HG02840 (cell line): ENCODE measurements at regions not wholly inside any gene's neighbourhood (a gene's known extent, or its start where the extent isn't known, plus 50 kb on each side); places are given as distances from the start of the nearest gene placed in this dataset.

Experiments used
- ATAC-seq: cut with Tn5 transposase; IDR thresholded peaks from one replicate; pipeline ENCODE4 v1.9.1; 2021; ENCODE audit warnings: mild to moderate bottlenecking, moderate library complexity, moderate number of reproducible peaks; ENCODE audit not compliant: unreplicated experiment, low FRiP score

DNA sequence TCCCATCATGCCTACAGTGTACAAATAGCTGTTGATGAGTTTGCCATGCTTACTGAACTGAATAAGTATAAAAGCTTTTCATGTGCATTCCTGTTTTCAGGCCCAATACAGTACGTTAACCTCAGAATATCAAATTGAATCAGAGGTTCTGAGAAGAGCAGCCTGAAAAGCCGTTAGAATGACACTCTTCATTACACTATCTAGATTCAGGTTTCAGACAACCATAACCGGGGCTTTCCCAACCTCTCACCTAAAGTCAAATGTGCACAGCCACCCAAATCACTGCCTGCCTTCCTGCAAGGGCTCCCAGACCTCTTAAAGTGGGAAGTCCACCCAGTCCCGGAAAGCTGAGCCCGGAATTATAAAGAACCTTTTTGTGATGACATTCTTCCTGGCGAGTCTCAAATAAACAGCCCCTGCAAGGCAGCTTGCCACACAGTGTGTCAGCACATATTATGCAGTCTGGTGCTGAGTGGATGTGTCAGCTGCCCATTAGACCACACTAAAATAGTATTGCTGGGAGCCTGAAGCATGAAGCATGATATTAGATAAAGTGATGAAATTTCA lies 245.8 kb downstream of the TLE4 start:
- peak; percentile 95 for ATAC-seq

DNA sequence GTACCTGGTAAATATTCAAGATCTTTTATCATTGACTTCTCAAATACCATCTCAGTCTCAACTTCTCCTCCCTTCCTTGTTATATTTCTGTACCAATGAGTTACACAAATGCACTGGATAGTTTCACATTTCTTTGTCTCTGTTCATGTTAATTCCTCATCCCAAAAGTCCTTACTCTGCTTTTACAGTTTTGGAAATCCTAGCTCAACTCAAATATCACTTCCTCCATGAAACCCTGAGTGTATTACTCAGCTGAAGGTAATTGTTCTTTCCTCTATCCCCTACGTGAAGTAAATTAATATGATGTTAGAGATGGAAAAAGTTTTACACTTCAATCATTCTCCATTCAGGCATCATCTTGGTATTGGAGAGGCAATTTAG lies 241.5 kb downstream of the TLE4 start:
- ATAC-seq, result no peak

DNA sequence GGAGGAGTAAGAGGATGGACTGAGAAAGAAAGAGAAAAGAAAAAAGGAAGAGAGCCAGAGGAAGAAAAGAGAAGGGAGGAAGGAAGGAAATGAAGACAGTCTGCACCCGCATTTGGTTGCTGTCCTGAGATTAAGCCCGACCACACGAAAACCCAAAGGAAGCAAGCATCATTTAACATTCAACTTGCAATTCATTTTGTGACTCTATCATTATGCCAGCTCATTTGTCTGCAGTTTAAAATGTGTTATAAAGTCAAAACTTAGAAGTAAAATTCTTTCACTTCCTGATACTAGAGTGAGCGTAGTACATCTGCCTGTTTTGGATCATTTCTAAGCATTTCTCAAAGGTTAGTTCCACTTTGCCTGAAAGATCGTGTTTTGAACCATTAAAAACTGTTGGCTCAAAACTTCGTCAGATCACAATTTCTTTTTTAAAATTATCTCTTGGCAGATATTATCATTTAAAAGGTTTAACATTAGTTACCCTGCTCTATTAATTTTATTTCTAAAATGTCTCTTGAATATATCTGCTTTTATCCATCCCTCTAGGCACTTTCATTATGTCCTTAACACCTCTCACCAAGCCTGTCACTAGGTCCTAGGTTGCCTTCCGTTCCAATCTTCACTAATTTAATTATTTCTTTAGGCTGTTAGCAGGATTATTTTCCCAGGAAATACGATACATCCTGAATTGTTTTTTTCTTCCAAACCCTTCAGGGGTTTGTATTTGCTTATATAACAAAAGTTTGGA lies 240.9 kb downstream of the TLE4 start:
- peak; percentile 73 for ATAC-seq

DNA sequence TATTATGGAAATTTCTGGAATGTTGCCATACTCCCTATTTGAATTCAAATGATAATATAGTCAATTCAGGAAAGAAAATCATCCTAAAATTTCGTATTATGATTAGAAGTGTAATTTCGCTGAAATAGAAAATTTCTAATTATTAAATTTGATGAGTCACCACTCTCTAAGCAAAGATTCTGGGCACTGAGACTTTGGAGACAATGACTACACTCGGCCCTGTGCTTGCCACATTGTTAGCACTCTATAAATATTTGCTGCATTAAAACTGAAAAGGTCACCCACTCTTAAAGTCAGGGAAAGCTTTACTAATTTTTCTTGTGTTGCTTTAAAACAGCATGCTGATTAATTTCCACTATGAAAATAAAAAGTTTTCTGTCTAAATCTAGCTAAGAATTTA lies 240.3 kb downstream of the TLE4 start:
- ATAC-seq, result no peak

DNA sequence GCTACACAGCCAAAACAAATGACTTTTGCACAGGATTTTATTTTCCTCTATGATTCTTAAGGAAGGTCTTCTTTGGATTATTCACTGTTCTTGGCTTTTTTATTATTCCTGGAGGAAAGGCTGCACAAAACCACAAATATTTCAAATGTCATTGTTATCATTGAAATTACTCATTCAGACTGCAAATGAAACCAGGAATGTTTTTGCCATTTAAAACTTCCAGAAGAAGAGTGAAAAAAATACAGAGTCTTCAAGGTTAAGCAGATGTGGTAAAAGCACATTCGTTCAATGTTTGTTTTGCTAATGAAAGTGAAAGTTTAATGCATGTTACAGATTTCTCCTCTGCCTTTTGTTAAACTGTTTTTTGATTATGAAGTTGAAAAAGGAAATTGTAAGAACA lies 238.2 kb downstream of the TLE4 start:
- no peak for ATAC-seq

DNA sequence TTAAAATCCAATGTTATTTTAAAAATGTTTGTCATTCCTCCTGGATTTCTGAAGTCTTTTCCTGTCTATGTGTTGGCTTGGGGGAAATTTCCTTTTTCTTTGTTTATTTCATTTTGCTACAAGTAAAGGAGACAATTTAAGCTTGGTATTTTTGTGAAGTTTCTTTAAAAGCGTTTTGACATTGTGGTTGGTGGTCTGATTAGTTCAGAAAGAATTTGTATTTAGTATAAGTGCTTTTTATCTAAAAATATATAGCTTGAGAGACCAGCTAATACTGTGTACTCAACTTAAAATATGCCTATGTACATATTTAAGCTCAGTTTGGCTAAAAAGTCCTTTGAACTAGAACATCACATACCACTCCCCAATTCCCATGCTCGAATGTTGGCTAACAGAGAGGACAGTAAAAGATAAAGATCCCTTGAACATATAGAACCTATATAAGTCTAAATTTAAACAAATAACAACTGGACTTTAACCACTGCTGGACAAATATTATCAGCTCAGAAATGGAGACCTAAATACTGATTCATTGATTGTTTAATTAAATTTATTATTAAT lies 237.6 kb downstream of the TLE4 start:
- ATAC-seq, result no peak

DNA sequence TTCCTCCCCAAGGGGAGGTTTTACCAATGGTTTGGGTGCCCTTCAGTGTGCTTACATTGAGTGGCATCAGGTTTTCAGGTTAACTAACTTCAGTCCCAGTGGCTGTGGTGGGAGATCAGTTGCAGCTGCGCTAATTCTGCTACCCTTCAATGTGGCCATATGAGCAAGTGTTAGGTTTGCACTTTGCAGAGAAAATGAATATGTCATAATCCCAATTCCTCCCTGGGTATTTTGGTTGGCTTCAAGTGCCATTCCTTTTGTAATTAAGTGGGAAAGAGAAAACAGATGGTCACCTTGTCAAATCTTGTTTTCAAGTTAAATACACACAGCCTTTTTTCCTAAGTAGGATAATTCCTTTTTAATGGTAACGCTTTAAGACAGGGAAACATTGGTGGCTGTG lies 236.2 kb downstream of the TLE4 start:
- no peak for ATAC-seq

DNA sequence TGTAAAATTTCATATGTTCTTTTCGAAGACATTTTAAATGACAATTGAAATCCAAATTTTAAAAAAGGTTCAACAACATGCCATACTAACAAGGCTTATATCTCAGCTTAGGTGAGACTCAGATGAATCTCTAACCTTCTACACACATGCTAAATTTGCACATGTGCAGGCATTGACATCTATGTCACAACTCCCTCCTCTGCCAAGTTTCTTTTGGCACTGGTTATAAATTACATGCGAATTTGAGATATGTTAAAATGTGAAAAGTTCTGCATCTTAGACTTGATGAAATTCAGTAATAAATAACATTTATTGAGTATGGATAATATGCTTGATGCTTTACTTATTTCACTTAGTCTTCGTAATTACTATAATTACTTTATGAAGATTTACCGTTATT lies 234.3 kb downstream of the TLE4 start:
- ATAC-seq, result no peak

DNA sequence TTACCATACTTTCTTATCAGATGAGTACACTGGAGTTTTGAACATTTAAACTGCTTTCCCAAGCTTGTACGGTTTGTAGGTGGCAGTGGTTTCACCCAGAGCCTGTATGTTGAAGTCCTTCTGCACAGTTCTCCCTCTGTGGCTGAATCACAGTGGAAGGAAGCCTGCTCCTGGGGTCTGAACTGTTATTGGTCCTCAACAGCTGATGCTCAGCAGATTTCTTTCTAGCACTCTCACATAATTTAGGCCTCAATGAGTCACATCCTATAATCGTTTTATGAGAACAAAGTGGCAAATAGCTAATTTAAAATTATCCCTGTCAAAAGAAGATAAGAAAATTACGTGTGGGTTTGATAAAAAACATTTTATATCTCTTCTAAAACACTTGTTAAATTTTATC lies 229.7 kb downstream of the TLE4 start:
- no peak for ATAC-seq

DNA sequence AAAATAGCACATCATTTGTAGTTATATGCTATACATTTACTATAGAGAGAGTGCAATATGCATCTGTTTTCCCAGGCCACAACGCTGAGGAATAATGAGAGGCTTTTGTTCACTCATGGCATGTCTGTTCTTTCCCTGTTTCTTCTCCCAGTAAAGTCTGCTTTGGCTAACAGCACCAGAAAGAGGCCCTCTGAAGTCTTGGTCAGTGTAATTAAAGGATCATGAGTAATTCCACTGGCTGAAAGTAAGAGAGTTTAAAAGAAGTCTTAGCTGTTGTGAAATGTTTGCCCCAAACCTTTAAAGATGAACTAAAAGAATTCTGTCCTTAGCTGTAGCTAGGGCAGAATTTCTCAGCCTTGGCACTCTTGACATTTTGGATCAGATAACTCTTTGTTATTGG lies 228.8 kb downstream of the TLE4 start:
- ATAC-seq, result no peak

DNA sequence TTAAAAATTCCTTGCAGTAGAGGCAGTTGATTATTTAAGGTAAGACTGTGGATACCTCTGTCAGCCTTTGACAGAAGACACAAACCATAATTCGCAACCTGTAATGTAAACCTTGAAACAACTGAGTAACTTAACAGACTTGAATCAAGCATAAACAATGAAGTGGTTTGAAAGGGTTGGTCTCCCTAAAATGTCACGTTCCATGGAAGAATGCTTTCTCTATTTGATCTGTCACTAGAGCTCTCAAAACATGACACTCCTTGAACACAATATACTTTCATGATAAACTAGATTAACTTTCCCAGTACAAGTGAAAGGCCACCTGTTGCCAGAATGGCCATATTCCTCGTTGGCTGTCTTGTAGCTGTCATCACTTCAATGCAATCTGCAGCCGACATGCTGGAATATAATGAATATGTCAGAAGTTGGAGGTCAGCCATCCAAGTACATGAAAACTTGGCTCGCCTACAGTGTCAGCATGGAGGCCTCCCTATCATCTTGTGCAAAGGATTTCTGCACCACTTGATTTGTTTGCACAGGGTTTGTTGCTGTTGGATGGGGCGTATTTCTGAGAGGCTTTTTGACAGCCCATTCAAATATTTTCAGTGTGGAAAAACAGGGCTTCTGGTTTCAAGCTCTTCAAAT lies 228.0 kb downstream of the TLE4 start:
- no peak for ATAC-seq

DNA sequence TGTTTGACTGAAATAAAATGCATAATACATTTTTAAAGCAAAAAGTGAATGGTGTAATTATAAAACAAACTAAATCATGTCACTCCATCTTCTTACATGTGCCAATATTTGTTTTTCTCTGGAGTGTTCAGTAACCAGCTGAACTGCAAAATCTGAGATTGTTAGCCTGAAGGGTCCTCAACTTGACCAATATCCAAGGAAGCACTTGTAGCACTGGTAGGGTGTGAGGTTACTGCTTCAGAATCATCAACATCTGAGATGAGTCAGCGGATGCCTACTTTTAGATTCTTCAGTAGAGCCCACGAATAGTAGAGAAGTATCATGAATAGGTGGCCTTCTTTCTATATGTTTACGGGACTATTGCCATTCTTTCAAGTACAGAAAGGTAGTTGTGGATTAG lies 226.7 kb downstream of the TLE4 start:
- ATAC-seq, result no peak

DNA sequence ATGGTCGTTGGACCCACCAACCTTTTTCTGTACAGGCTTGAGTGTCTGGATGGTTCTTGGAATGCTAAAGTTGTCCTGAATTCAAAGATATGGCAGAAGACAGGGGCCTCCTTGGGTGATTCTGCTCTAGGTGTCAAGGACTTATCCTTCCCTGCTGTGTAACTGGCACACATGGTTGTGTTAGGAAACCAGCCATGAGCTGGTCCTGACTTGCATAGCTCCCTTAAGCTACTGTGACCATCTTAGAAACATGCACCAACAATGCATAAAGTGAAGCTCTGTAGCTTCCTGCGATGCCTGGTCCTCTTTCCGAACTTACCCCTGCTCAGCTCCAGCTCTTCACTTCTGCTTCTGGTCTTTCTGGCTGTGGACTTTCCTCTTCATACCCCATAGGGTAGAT lies 224.6 kb downstream of the TLE4 start:
- ATAC-seq, result no peak

DNA sequence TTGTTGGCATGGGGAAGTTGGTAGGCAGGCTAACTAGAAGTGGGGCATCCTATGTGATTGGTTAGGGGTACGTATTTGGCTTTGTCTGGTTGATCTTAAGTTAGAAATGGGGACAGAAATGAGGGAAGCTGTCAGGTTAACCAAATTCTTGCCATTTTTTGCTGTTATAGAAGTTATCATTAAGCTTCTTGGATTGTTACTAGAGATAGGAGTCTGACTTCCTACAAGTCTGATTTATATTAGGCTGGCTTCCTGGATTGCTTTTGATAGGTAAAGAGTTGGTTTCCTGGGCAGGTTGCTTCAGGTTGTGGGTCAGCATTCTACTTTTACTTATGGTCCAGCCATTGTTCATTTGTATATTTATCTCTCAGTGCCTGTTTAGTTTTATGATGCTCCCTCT lies 216.9 kb downstream of the TLE4 start:
- no peak for ATAC-seq

DNA sequence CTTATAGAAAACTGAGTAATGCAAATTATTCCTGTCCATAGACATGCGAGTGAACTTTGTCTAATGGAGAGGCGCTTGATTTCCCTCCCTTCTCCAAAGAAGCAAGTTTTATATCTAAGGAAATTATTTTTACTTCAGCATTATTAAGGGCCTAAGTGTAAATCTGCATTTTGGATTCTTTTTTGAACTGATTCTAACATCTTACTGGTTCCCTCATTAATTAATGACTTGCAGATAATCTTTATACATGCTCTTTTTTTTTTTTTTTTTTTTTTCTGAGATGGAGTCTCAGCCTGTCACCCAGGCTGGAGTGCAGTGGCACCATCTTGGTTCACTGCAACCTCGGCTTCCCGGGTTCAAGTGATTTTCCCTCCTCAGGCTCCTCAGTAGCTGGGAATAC lies 209.5 kb downstream of the TLE4 start:
- ATAC-seq, result no peak

DNA sequence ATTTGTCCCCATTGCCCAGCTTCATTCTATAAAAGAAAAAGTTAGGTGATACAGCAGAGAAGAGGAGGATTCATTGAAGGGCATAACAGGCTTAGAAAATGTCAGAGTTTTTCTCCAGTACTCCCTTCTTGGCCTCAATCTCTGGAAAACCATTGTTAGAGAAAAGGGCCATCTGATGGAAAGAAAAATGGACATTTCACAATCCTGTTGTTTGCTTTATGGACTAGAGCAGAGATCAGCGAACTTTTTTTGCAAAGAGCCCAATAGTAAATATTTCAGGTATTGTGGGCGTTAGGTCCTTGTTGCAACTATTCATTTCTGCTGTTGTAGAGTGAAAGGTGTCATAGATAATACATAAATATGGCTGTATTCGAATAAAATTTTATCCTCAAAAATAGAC lies 208.8 kb downstream of the TLE4 start:
- ATAC-seq, result no peak

DNA sequence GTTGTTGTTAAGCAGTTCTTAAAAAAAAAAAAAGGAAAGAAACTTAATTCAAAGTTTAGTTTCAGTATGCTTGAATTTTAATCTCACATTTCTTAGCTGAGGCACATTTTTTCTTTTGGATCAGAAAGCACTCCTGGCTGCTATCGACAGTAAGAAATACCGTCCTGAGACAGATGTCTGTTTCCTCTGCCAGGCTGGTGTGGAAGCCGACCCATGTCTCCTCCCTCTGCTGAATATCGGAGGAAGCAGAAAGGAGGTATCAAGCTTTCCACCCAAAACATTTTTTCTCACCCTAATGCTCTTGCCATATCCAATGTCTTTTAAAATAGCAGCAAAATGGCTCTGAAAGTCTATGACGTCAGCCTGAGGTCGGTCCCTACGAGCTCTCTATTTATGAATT lies 208.1 kb downstream of the TLE4 start:
- no peak for ATAC-seq

DNA sequence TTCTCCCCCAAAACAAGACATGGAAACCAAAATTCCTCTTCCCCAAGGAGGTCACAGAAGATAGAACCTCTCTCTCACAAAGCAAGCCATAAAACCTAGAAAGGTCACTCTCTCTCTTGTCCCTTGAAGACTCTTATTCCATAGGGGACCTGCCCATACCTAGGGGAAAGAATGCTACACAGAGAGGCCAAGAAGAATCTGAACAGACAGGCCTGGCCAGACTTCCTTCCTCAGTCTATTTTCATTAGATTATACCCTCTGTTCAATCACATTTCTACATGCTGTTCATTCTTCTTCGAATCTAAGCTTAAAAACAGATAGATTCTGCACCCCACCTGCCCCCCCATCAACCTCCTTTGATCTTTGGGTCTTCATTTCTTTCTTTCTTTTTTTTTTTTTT lies 206.8 kb downstream of the TLE4 start:
- no peak for ATAC-seq

DNA sequence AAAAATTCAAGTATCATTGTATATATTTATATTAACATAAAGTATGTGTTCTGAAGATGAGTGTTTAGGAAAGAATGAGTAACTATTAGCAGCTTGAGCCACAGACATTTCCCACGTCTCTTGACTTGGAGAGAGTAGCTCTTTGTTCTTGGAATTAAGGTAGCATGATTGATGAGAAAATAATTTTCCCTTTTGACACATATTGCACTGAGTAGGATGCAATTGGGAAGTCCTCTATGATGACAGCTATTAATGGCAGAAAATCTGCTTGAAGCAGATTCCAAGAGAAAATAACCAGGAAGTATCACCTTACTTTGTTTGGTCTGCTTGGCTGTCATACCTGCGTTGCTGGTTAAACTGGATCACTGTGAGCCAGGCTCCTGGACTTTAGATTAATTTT lies 204.8 kb downstream of the TLE4 start:
- ATAC-seq, result no peak
